ENCODE measurements at regions not wholly inside any gene's neighbourhood (a gene's known extent, or its start where the extent isn't known, plus 50 kb on each side); places are given as distances from the start of the nearest gene placed in this dataset.

DNA sequence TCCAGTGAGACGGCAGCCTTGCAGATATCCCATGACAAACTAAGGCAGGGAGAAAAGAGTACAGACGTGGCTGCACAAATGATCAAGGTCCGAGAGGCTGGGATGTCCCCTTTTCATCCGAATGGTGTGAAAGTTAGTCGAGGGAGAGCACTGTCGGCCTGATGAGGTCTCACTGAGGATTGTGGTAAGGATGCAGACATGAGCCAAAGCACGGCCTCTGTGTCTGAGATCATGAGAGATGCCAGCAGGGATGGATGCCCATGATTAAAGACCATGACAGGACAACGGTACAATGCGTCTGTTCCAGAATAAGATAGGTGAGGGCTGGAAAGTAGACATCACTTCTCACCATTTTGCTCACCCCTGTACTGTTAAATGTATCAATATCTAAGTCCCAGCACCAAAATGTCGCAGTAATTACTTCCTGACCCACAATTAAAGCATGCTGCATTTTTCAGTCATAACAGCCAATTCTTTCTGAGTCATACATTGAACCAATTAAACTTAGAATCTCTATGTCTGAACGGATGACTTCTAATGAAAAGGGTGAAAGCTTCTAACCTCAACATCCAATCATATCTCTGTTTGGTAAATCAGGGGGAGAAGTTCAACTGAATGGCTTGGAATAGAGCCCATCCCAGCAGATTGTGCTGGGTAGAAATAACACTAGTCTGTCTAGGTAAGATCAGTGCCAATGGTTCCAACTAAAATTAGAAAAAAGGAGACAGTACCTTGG lies 249.6 kb upstream of the SOX5 start:
- no peak for TF ChIP-seq SIN3A (IDR thresholded peaks at IDR 0.05; ENCODE audit: borderline replicate concordance, insufficient read depth, low read depth, low read length)
- TF ChIP-seq, protein P1, sequence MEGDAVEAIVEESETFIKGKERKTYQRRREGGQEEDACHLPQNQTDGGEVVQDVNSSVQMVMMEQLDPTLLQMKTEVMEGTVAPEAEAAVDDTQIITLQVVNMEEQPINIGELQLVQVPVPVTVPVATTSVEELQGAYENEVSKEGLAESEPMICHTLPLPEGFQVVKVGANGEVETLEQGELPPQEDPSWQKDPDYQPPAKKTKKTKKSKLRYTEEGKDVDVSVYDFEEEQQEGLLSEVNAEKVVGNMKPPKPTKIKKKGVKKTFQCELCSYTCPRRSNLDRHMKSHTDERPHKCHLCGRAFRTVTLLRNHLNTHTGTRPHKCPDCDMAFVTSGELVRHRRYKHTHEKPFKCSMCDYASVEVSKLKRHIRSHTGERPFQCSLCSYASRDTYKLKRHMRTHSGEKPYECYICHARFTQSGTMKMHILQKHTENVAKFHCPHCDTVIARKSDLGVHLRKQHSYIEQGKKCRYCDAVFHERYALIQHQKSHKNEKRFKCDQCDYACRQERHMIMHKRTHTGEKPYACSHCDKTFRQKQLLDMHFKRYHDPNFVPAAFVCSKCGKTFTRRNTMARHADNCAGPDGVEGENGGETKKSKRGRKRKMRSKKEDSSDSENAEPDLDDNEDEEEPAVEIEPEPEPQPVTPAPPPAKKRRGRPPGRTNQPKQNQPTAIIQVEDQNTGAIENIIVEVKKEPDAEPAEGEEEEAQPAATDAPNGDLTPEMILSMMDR (IDR thresholded peaks at IDR 0.05) = no peak

Measured in Panc1 (cell line).